HFF-Myc (cell line): ENCODE measurements at regions not wholly inside any gene's neighbourhood (a gene's known extent, or its start where the extent isn't known, plus 50 kb on each side); places are given as distances from the start of the nearest gene placed in this dataset.
"Not testable (repeated sequence)": the region's sequence is repeated elsewhere in the genome, so short reads cannot be mapped to it uniquely, and the experiment has no call there.

Experiments used
- DNase-seq: peaks from one replicate; pipeline ENCODE4 v3.0.0-alpha.2; 2011; ENCODE audit warnings: low read depth; ENCODE audit errors: extremely low read depth
- H3K4me3 ChIP-seq: replicated peaks from 2 replicates; pipeline ENCODE4 v1.5.1; 2011; ENCODE audit warnings: low read depth, mild to moderate bottlenecking, control low read depth, low read length
- TF ChIP-seq, protein P1 (sequence below): IDR thresholded peaks from 2 replicates; pipeline ENCODE4 v1.5.1; 2012; ENCODE audit warnings: mild to moderate bottlenecking, low read depth, low read length, control low read depth; ENCODE audit errors: missing control alignments

DNA sequence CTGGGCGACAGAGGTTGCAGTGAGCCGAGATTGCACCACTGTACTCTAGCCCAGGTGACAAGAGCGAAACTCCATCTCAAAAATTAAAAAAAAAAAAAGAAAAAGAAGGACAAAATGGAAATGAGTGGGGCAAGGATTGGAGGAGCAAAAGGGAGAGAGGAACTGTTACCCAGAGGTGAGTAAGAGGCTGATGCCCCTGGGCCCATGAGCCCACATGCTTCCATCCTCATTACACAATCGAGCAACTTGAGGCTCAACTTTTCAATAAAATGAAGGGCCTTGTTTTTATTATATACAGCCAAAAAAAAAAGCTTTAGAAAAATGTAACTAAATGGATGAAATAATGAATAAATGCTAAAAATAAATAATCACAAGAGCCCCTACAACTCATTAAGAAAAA, 91.7 kb upstream of the YWHAQ start:
- TF ChIP-seq, protein P1, sequence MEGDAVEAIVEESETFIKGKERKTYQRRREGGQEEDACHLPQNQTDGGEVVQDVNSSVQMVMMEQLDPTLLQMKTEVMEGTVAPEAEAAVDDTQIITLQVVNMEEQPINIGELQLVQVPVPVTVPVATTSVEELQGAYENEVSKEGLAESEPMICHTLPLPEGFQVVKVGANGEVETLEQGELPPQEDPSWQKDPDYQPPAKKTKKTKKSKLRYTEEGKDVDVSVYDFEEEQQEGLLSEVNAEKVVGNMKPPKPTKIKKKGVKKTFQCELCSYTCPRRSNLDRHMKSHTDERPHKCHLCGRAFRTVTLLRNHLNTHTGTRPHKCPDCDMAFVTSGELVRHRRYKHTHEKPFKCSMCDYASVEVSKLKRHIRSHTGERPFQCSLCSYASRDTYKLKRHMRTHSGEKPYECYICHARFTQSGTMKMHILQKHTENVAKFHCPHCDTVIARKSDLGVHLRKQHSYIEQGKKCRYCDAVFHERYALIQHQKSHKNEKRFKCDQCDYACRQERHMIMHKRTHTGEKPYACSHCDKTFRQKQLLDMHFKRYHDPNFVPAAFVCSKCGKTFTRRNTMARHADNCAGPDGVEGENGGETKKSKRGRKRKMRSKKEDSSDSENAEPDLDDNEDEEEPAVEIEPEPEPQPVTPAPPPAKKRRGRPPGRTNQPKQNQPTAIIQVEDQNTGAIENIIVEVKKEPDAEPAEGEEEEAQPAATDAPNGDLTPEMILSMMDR: no peak
- no peak for DNase-seq
- H3K4me3 ChIP-seq: no peak overlapping the region

DNA sequence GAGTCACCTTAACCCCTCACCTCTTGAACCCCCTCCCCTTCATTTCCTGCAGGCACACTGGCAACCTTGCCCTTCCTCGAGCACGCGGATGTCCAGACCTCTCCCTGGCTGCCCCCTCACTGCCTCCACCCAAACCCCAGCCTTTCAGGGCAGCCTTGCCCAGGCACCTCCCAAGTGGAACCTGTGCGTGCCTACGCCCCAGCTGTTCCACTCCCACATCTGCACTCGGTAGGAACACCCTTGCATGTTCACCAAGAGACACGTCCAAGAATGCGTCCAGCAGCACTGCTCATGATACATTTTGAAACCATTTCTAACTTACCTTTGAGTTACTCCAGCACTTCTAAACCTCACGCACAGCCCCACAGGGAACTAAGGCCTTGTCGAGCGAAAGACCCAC, 93.8 kb upstream of the YWHAQ start:
- TF ChIP-seq, protein P1: no peak
- no peak overlapping the region for H3K4me3 ChIP-seq
- DNase-seq: no peak

DNA sequence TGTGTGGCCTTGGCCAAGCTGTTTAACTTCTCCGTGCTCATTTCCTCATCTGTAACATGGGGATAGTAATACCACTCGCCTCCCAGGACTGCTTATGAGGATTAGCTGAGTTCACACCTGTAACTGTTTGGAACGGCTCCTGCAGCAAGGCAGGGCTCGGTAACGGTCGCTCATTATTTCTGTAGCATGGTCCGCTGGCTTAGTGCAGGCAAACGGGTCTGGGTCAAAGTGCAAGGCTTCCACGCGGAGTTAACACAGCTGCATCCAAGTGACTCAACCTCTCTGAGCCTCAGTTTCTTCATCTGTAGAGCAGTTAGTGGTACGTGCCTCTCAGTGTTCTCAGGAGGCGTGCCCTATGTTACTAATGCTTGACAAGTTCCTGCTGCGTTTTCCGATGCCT, 94.3 kb upstream of the YWHAQ start:
- no peak for DNase-seq
- TF ChIP-seq, protein P1: no peak
- H3K4me3 ChIP-seq: no peak overlapping the region

DNA sequence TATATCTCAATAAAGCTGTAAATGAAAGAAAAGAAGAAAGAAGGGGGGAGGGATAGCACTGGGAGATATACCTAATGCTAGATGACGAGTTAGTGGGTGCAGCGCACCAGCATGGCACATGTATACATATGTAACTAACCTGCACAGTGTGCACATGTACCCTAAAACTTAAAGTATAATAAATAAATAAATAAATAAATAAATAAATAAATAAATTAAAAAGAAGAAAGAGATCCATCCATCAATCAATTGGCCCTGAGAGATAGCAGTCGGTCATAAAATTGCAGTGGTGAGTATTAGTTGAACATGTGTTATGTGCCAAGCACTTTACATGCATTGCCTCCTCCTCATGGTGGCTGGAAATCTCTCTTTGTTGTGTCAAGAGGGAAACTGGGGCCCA, 95.2 kb upstream of the YWHAQ start:
- DNase-seq, H3K4me3 ChIP-seq: not testable (repeated sequence)

DNA sequence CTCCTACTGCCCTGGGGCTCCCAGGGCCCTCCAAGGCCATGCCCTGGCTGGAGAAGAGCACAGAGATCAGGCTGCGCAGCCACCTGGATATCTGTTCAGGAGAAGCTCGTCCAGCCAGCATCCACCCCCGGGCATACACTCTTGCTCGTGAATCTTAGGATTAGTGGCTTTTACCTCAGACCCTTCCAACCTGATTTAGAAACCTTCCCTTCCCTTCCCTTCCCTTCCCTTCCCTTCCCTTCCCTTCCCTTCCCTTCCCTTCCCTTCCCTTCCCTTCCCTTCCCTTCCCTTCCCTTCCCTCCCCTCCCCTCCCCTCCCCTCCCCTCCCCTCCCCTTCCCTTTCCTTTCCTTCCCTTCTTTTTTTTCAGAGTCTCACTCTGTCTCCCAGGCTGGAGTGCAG, 99.7 kb upstream of the YWHAQ start:
- H3K4me3 ChIP-seq: not testable (repeated sequence)

DNA sequence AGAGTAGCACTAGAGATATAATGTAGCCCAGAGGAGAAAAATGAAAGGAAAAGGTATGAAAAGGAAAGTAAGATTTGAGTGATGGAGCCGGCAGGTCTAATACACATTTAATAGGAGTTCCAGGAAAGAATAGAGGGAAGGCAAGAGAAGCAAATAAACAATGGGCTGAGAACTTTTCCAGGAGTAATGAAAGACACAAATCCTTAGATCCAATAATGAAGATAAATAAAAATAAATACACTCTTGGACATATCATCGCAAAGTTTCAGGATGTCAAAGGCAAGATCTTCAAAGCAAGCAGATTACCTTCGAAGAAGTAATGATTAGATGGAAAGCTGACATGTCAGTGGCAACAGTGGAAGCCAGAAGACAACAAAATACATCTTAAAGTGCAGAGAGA, 102.0 kb upstream of the YWHAQ start:
- H3K4me3 ChIP-seq: no peak overlapping the region
- TF ChIP-seq, protein P1: no peak
- DNase-seq: no peak

More for the DNA sequence above, 99.7 kb upstream of the YWHAQ start:
- not testable (repeated sequence) for DNase-seq

DNA sequence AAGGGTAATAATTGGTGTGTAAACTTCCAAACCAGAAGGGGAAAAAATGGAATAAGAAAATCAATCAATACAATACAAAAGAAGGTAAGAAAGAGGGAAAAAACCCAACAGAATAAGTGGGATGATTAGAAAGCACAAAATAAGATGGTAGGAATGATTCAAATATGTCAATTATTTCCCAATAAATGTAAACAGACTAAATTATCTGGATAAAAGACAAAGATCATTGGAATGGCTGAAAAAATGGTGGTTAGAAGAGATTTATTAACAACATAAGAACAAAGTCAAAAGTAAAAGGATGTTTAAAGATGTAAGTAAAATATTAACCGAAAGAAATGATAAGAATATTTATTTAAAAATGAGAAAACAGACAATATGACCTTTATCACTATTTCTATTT, 103.5 kb upstream of the YWHAQ start:
- TF ChIP-seq, protein P1: no peak
- no peak for DNase-seq
- H3K4me3 ChIP-seq: no peak overlapping the region

DNA sequence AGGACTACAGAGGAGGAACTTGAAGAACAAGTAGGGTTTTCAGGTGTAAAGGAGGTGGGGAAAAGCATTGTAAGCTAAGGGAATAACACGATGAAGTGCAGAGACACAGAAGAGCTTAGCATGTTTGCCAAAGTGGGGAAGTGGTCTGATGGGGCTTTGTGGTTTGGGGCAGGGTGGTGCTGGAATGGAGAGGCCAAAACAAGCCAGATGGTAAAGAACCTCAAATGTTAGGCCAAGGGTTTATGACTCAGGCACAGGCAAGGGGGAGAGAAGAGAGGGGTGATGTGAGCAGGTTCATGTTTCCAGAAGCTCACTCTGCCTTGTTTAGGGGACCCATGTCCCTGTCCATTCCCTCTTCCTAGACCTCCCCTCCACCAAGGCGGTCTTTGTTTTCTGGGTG, 104.5 kb upstream of the YWHAQ start:
- no peak for DNase-seq
- TF ChIP-seq, protein P1: no peak
- no peak overlapping the region for H3K4me3 ChIP-seq
